ENCODE measurements at regions not wholly inside any gene's neighbourhood (a gene's known extent, or its start where the extent isn't known, plus 50 kb on each side); places are given as distances from the start of the nearest gene placed in this dataset.

DNA sequence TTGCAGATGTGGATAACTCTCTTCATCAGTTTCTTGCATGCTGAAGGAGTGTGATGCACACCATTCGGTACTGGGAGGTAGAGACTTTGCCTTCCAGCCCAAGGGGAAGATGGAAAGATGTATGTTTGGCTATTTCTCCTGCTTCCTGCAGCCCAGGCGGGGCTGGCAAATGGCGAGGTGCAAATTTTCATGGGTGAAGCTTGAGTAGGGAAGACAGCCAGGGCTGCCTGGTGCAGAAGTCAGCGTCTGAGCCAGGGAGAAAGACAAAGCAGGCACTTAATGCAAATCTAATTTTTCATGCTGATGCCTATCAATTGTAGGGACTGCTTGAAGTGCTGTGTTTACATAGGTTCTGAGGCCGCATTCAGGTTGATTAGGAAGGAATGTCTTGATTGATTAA lies 384.7 kb upstream of the EEF2KMT start:
- FAIRE-seq (no peak), DNase-seq (ENCODE audit: insufficient read length) (no peak)
- TF ChIP-seq POLR2A (IDR thresholded peaks at IDR 0.05; ENCODE audit: low read depth, low read length) (no peak), POLR2AphosphoS5 (IDR thresholded peaks at IDR 0.05; ENCODE audit: low read depth, low read length) (no peak), TAF1 (IDR thresholded peaks at IDR 0.05; ENCODE audit: borderline replicate concordance, low read depth, low read length) (no peak)

DNA sequence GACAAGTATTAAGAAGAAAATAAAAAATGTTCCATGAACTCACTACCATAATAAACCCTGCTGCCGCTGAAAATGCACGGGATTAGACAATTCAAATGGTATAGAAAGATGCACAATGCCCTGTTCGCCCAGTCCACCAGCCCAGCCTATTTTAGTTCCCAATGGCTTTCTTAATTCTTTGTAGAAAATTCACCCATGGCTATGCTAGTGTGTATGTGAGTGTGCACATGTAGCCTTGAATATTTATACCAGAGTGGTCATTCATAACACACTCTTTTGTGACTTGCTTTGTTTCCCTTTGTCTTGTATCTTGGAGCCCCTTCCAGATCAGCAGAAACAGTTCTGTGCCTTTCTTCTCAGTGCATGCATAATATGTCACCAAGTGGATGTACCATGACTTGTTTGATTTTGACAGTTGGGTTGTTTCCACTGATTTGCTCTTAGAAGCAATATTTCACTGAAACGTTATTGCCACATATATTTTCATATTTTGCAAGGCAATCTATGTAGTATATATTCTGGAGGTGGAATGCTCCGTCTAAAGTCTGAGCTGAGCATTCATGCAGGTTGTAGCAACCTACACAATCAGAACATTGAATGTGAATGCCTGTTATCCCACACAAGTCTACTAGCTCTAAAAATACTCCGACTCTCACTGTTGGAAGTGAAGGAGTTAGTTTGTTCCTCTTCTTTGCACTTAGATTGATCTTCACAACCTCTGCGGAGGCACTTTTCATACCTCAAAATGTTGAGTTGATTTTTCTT lies 383.0 kb upstream of the EEF2KMT start:
- FAIRE-seq = no peak
- TF ChIP-seq POLR2AphosphoS5 (IDR thresholded peaks at IDR 0.05; ENCODE audit: low read depth, low read length) = no peak
- no peak for TF ChIP-seq TAF1 (IDR thresholded peaks at IDR 0.05; ENCODE audit: borderline replicate concordance, low read depth, low read length)
- no peak for TF ChIP-seq POLR2A (IDR thresholded peaks at IDR 0.05; ENCODE audit: low read depth, low read length)
- no peak for DNase-seq (ENCODE audit: insufficient read length)

DNA sequence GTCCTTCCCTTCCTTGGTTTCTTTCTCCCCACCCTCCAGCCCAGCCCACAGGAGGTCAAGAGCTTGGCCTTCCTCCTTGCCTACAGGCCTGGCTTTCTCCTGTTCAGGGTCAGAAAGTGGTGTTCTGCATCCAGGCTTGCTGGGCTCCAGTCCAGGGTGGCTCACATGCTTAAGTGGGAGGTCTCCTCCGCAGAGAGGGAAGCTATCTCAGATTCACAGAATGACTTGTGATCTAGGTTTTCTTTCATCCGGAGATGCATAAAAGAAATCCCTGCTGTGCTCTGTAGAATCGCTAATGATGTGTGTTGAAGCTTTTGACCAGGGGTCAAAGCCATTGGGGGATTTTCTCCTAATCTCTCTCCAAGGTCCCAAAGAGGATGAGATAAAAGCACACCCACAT lies 382.3 kb upstream of the EEF2KMT start:
- DNase-seq (ENCODE audit: insufficient read length) (no peak), FAIRE-seq (no peak)
- TF ChIP-seq POLR2AphosphoS5 (IDR thresholded peaks at IDR 0.05; ENCODE audit: low read depth, low read length) (no peak), TAF1 (IDR thresholded peaks at IDR 0.05; ENCODE audit: borderline replicate concordance, low read depth, low read length) (no peak), POLR2A (IDR thresholded peaks at IDR 0.05; ENCODE audit: low read depth, low read length) (no peak)

- TF ChIP-seq POLR2A (IDR thresholded peaks at IDR 0.05; ENCODE audit: low read depth, low read length) = no peak
- no peak for TF ChIP-seq POLR2AphosphoS5 (IDR thresholded peaks at IDR 0.05; ENCODE audit: low read depth, low read length)
- TF ChIP-seq TAF1 (IDR thresholded peaks at IDR 0.05; ENCODE audit: borderline replicate concordance, low read depth, low read length) = no peak
- DNase-seq (ENCODE audit: insufficient read length) (no peak), FAIRE-seq (no peak)
These were observed 380.4 kb upstream of the EEF2KMT start for GRCh38 chr16:5478036-5478435.

GRCh38 chr16:5477251-5477650 lies 379.7 kb upstream of the EEF2KMT start:
- TF ChIP-seq POLR2A (IDR thresholded peaks at IDR 0.05; ENCODE audit: low read depth, low read length) = no peak
- TF ChIP-seq POLR2AphosphoS5 (IDR thresholded peaks at IDR 0.05; ENCODE audit: low read depth, low read length) = no peak
- TF ChIP-seq TAF1 (IDR thresholded peaks at IDR 0.05; ENCODE audit: borderline replicate concordance, low read depth, low read length) = no peak
- FAIRE-seq (no peak), DNase-seq (ENCODE audit: insufficient read length) (no peak)

DNA sequence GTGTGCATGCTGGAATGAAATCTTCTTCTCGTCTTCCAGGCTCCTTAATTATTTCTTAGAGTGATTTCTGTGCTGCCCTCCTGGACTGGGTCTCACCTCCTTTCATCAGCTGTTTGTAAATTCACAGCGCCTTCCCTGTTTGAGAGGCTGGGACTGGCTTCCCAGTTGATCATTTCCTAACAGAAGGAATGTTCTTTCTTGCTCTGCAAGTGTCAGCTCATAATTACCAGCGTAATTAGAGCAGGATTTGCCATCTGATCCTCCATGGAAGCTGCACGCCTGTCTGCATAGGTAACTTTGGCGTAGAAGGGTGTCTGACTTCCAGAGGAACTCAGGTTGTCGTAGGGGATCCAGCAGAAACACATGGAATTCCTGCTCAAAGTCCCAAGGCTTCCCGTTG lies 375.0 kb upstream of the EEF2KMT start:
- FAIRE-seq = no peak
- no peak for DNase-seq (ENCODE audit: insufficient read length)
- no peak for TF ChIP-seq POLR2AphosphoS5 (IDR thresholded peaks at IDR 0.05; ENCODE audit: low read depth, low read length)
- TF ChIP-seq POLR2A (IDR thresholded peaks at IDR 0.05; ENCODE audit: low read depth, low read length) = no peak
- no peak for TF ChIP-seq TAF1 (IDR thresholded peaks at IDR 0.05; ENCODE audit: borderline replicate concordance, low read depth, low read length)

GRCh38 chr16:5468488-5468887 lies 370.9 kb upstream of the EEF2KMT start:
- FAIRE-seq = no peak
- TF ChIP-seq POLR2AphosphoS5 (IDR thresholded peaks at IDR 0.05; ENCODE audit: low read depth, low read length) (no peak), POLR2A (IDR thresholded peaks at IDR 0.05; ENCODE audit: low read depth, low read length) (no peak)

GRCh38 chr16:5467552-5467951 lies 370.0 kb upstream of the EEF2KMT start:
- DNase-seq (ENCODE audit: insufficient read length) (no peak), FAIRE-seq (no peak)
- TF ChIP-seq POLR2AphosphoS5 (IDR thresholded peaks at IDR 0.05; ENCODE audit: low read depth, low read length) (no peak), POLR2A (IDR thresholded peaks at IDR 0.05; ENCODE audit: low read depth, low read length) (no peak)

More at GRCh38 chr16:5468488-5468887, 370.9 kb upstream of the EEF2KMT start:
- no peak for DNase-seq (ENCODE audit: insufficient read length)

DNA sequence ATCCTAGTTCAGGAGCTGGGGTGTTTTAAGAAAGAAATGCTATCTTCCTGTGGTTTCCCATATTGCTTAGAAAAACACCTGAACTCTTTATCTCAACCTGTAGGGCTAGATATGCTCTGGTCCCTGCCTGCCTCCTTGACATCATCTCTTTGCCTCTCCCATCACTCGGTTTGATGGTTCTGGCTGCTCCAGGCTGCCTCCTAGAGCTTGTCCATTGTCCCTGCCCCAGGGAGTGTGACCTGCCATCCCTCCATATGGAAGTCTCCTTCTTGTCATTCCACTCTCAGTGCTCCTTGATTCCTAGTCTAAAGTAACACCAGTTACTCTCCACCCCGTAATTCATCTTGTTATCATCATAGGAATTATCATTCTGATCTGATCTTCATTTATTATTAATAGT lies 369.0 kb upstream of the EEF2KMT start:
- FAIRE-seq = no peak
- no peak for TF ChIP-seq POLR2A (IDR thresholded peaks at IDR 0.05; ENCODE audit: low read depth, low read length)
- no peak for TF ChIP-seq POLR2AphosphoS5 (IDR thresholded peaks at IDR 0.05; ENCODE audit: low read depth, low read length)
- TF ChIP-seq TAF1 (IDR thresholded peaks at IDR 0.05; ENCODE audit: borderline replicate concordance, low read depth, low read length) = no peak
- no peak for DNase-seq (ENCODE audit: insufficient read length)

GRCh38 chr16:5465714-5466113 lies 368.1 kb upstream of the EEF2KMT start:
- DNase-seq (ENCODE audit: insufficient read length) (no peak), FAIRE-seq (no peak)
- no peak for TF ChIP-seq POLR2AphosphoS5 (IDR thresholded peaks at IDR 0.05; ENCODE audit: low read depth, low read length)
- TF ChIP-seq POLR2A (IDR thresholded peaks at IDR 0.05; ENCODE audit: low read depth, low read length) = no peak
- TF ChIP-seq TAF1 (IDR thresholded peaks at IDR 0.05; ENCODE audit: borderline replicate concordance, low read depth, low read length) = no peak

GRCh38 chr16:5463820-5464219 lies 366.2 kb upstream of the EEF2KMT start:
- FAIRE-seq = no peak
- no peak for DNase-seq (ENCODE audit: insufficient read length)

GRCh38 chr16:5461574-5461973 lies 364.0 kb upstream of the EEF2KMT start:
- FAIRE-seq = no peak
- no peak for DNase-seq (ENCODE audit: insufficient read length)
- no peak for TF ChIP-seq POLR2A (IDR thresholded peaks at IDR 0.05; ENCODE audit: low read depth, low read length)
- no peak for TF ChIP-seq POLR2AphosphoS5 (IDR thresholded peaks at IDR 0.05; ENCODE audit: low read depth, low read length)
- TF ChIP-seq TAF1 (IDR thresholded peaks at IDR 0.05; ENCODE audit: borderline replicate concordance, low read depth, low read length) = no peak

More at GRCh38 chr16:5463820-5464219, 366.2 kb upstream of the EEF2KMT start:
- TF ChIP-seq POLR2AphosphoS5 (IDR thresholded peaks at IDR 0.05; ENCODE audit: low read depth, low read length) (no peak), POLR2A (IDR thresholded peaks at IDR 0.05; ENCODE audit: low read depth, low read length) (no peak), TAF1 (IDR thresholded peaks at IDR 0.05; ENCODE audit: borderline replicate concordance, low read depth, low read length) (no peak)

All from GM12892 (cell line).